Vagina (tissue), 2 donors: ENCODE measurements at regions not wholly inside any gene's neighbourhood (a gene's known extent, or its start where the extent isn't known, plus 50 kb on each side); places are given as distances from the start of the nearest gene placed in this dataset.
"Not testable (repeated sequence)": the region's sequence is repeated elsewhere in the genome, so short reads cannot be mapped to it uniquely, and the experiment has no call there.

Experiments used
- CTCF ChIP-seq, 3 experiments: fragments of 450-650 bp in 2 of 3; fragments of 200-600 bp in 1 of 3; sonication (generic) in 1 of 3; IDR thresholded peaks; one replicate each; pipeline ENCODE4 v1.5.1; 2017 to 2019; ENCODE audit warnings: antibody characterized with exemption in 3 of 3, mild to moderate bottlenecking in 2 of 3, moderate library complexity in 2 of 3
- POLR2AphosphoS5 ChIP-seq, 2 donors: sonication (generic); formaldehyde crosslinking; IDR thresholded peaks; one replicate each; pipeline ENCODE4 v1.9.0; 2017; ENCODE audit warnings: antibody characterized with exemption in 2 of 2, mild to moderate bottlenecking in 2 of 2, low read depth in 1 of 2; ENCODE audit not compliant: insufficient read depth in 1 of 2

GRCh38 chr20:25935230-25935629 lies 238.6 kb upstream of the ZNF337 start:
- TF ChIP-seq POLR2AphosphoS5 (IDR thresholded peaks at IDR 0.05; ENCODE audit: insufficient read depth in 1 of 2, low read depth in 1 of 2); CTCF (IDR thresholded peaks at IDR 0.05): not testable (repeated sequence)
